ENCODE measurements at regions not wholly inside any gene's neighbourhood (a gene's known extent, or its start where the extent isn't known, plus 50 kb on each side); places are given as distances from the start of the nearest gene placed in this dataset.

- H3K27ac ChIP-seq: no peak overlapping the region
- no peaks in the 10 kb centered on the region for H3K27me3 ChIP-seq (ENCODE audit: control insufficient read depth, insufficient read depth, low read length)
- H3K9ac ChIP-seq: no peak overlapping the region
- no peak overlapping the region for H2AFZ ChIP-seq
- no peak overlapping the region for H3K4me2 ChIP-seq (ENCODE audit: low read length)
- H3K4me1 ChIP-seq: no peaks in the 10 kb centered on the region
- no peaks in the 10 kb centered on the region for H3K9me3 ChIP-seq (ENCODE audit: control insufficient read depth, low read length)
- H3K36me3 ChIP-seq (ENCODE audit: control insufficient read depth, insufficient read depth, low read length): no peaks in the 10 kb centered on the region
- no peak for TF ChIP-seq CTCF (IDR thresholded peaks at IDR 0.05)
- H3K4me3 ChIP-seq (ENCODE audit: low read depth, low read length): no peak overlapping the region
- no peaks in the 10 kb centered on the region for H3K79me2 ChIP-seq
Observed at GRCh38 chr12:105765053-105766014, 373.4 kb downstream of the NUAK1 start.

GRCh38 chr12:105766029-105766428, 372.7 kb downstream of the NUAK1 start:
- Histone ChIP-seq H3K79me2 (no peaks in the 10 kb centered on the region), H3K4me3 (ENCODE audit: low read depth, low read length) (no peak overlapping the region), H3K4me2 (ENCODE audit: low read length) (no peak overlapping the region), H3K9me3 (ENCODE audit: control insufficient read depth, low read length) (no peaks in the 10 kb centered on the region), H3K27ac (no peak overlapping the region), H3K36me3 (ENCODE audit: control insufficient read depth, insufficient read depth, low read length) (no peaks in the 10 kb centered on the region), H3K4me1 (no peaks in the 10 kb centered on the region), H3K9ac (no peak overlapping the region), H3K27me3 (ENCODE audit: control insufficient read depth, insufficient read depth, low read length) (no peaks in the 10 kb centered on the region), H2AFZ (no peak overlapping the region)
- no peak for TF ChIP-seq CTCF (IDR thresholded peaks at IDR 0.05)

- H2AFZ ChIP-seq: no peak overlapping the region
- no peaks in the 10 kb centered on the region for H3K4me1 ChIP-seq
- no peak overlapping the region for H3K4me2 ChIP-seq (ENCODE audit: low read length)
- TF ChIP-seq CTCF (IDR thresholded peaks at IDR 0.05): no peak
- no peak overlapping the region for H3K4me3 ChIP-seq (ENCODE audit: low read depth, low read length)
- H3K79me2 ChIP-seq: no peaks in the 10 kb centered on the region
- H3K9me3 ChIP-seq (ENCODE audit: control insufficient read depth, low read length): no peaks in the 10 kb centered on the region
- no peak overlapping the region for H3K27ac ChIP-seq
- no peaks in the 10 kb centered on the region for H3K36me3 ChIP-seq (ENCODE audit: control insufficient read depth, insufficient read depth, low read length)
- H3K27me3 ChIP-seq (ENCODE audit: control insufficient read depth, insufficient read depth, low read length): no peaks in the 10 kb centered on the region
- H3K9ac ChIP-seq: no peak overlapping the region
Observed at GRCh38 chr12:105769486-105769885, 369.3 kb downstream of the NUAK1 start.

- H3K4me2 ChIP-seq (ENCODE audit: low read length): no peak overlapping the region
- H3K9ac ChIP-seq: no peak overlapping the region
- no peaks in the 10 kb centered on the region for H3K36me3 ChIP-seq (ENCODE audit: control insufficient read depth, insufficient read depth, low read length)
- H3K27ac ChIP-seq: no peak overlapping the region
- no peaks in the 10 kb centered on the region for H3K27me3 ChIP-seq (ENCODE audit: control insufficient read depth, insufficient read depth, low read length)
- H3K79me2 ChIP-seq: no peaks in the 10 kb centered on the region
- no peak for TF ChIP-seq CTCF (IDR thresholded peaks at IDR 0.05)
- no peaks in the 10 kb centered on the region for H3K9me3 ChIP-seq (ENCODE audit: control insufficient read depth, low read length)
- H2AFZ ChIP-seq: no peak overlapping the region
- no peaks in the 10 kb centered on the region for H3K4me1 ChIP-seq
- H3K4me3 ChIP-seq (ENCODE audit: low read depth, low read length): no peak overlapping the region
Observed at GRCh38 chr12:105773471-105773870, 365.3 kb downstream of the NUAK1 start.

GRCh38 chr12:105774037-105774436, 364.7 kb downstream of the NUAK1 start:
- Histone ChIP-seq H3K4me1 (no peaks in the 10 kb centered on the region), H3K4me2 (ENCODE audit: low read length) (no peak overlapping the region), H2AFZ (no peak overlapping the region), H3K27me3 (ENCODE audit: control insufficient read depth, insufficient read depth, low read length) (no peaks in the 10 kb centered on the region), H3K27ac (no peak overlapping the region), H3K4me3 (ENCODE audit: low read depth, low read length) (no peak overlapping the region), H3K36me3 (ENCODE audit: control insufficient read depth, insufficient read depth, low read length) (no peaks in the 10 kb centered on the region), H3K9ac (no peak overlapping the region), H3K79me2 (no peaks in the 10 kb centered on the region), H3K9me3 (ENCODE audit: control insufficient read depth, low read length) (no peaks in the 10 kb centered on the region)
- TF ChIP-seq CTCF (IDR thresholded peaks at IDR 0.05): no peak
